BE2C (cell line): ENCODE measurements at regions not wholly inside any gene's neighbourhood (a gene's known extent, or its start where the extent isn't known, plus 50 kb on each side); places are given as distances from the start of the nearest gene placed in this dataset.
"Not testable (repeated sequence)": the region's sequence is repeated elsewhere in the genome, so short reads cannot be mapped to it uniquely, and the experiment has no call there.

Experiments
- DNase-seq: peaks from one replicate; pipeline ENCODE4 v3.0.0-alpha.2; 2020
- H3K27me3 ChIP-seq: fragments of 250-450 bp; sonication (Bioruptor Pico); 2 replicates; pipeline ENCODE4 v1.5.1; 2020; ENCODE audit warnings: mild to moderate bottlenecking
- H3K36me3 ChIP-seq: fragments of 250-450 bp; sonication (Bioruptor Pico); 2 replicates; pipeline ENCODE4 v1.5.1; 2020; ENCODE audit warnings: mild to moderate bottlenecking
- H3K4me1 ChIP-seq: fragments of 250-450 bp; sonication (Bioruptor Pico); 2 replicates; pipeline ENCODE4 v1.5.1; 2020
- H3K4me3 ChIP-seq: 2 replicates; pipeline ENCODE4 v1.5.1; 2011; ENCODE audit warnings: low read depth, low read length
- H3K9me3 ChIP-seq: fragments of 250-450 bp; sonication (Bioruptor Pico); 2 replicates; pipeline ENCODE4 v1.5.1; 2020
- TF ChIP-seq, protein P1 (sequence below): IDR thresholded peaks from 2 replicates; pipeline ENCODE4 v1.5.1; 2012; ENCODE audit warnings: mild to moderate bottlenecking, low read depth, low read length

DNA sequence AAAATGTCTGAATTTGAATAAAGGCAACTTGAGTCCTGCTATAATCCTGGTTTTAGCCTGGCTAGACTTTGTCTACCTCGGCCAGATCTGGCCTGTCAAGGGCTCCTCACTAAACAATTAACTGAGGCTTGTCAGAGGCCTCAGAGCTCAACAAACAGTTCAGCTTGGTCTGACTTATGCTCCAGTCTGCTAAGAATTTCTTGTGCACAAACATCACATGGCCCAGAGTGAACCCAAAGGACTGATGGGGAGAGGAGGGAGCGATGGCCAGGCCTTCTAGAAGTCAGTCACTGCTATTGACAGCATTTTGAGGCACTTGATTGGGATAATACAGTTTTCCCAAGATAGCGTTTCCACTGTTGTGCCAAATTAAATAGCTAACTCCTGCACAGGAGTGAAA is 555.1 kb upstream of the ID2 start:
- Histone ChIP-seq H3K4me3 (no peak overlapping the region), H3K4me1 (no peaks in the 10 kb centered on the region), H3K9me3 (no peaks in the 10 kb centered on the region), H3K36me3 (no peaks in the 10 kb centered on the region), H3K27me3 (no peaks in the 10 kb centered on the region)
- DNase-seq, result no peak
- TF ChIP-seq, protein P1, sequence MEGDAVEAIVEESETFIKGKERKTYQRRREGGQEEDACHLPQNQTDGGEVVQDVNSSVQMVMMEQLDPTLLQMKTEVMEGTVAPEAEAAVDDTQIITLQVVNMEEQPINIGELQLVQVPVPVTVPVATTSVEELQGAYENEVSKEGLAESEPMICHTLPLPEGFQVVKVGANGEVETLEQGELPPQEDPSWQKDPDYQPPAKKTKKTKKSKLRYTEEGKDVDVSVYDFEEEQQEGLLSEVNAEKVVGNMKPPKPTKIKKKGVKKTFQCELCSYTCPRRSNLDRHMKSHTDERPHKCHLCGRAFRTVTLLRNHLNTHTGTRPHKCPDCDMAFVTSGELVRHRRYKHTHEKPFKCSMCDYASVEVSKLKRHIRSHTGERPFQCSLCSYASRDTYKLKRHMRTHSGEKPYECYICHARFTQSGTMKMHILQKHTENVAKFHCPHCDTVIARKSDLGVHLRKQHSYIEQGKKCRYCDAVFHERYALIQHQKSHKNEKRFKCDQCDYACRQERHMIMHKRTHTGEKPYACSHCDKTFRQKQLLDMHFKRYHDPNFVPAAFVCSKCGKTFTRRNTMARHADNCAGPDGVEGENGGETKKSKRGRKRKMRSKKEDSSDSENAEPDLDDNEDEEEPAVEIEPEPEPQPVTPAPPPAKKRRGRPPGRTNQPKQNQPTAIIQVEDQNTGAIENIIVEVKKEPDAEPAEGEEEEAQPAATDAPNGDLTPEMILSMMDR, result no peak

DNA sequence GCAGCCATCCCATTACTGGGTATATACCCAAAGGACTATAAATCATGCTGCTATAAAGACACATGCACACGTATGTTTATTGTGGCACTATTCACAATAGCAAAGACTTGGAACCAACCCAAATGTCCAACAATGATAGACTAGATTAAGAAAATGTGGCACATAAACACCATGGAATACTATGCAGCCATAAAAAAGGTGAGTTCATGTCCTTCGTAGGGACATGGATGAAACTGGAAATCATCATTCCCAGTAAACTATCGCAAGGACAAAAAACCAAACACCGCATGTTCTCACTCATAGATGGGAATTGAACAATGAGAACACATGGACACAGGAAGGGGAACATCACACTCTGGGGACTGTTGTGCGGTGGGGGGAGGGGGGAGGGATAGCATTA is 550.4 kb upstream of the ID2 start:
- not testable (repeated sequence) for H3K27me3 ChIP-seq, H3K9me3 ChIP-seq, H3K4me1 ChIP-seq, H3K4me3 ChIP-seq, DNase-seq, H3K36me3 ChIP-seq

DNA sequence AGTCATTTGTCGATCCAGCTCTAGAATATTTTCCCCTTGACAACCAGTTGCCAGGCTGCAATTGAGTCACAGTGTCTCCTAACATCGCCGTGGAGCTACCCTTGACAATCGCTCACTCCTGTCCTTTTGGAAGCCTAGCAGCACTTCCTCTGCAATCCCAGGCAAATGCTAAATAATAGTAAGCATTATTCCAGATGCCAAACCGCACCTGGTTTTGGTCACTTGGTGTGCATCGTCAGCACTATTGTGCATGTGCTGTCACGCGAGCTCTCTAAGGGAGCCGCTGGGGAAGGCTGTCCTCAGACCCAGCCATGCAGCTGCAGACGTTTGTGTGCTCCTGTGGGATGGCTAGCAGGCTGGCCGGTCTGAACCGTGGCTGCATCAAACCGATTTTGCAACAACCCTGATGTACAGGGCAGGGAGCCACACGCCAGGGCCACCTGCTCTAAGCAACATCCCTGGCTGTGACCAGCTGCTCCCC is 549.5 kb upstream of the ID2 start:
- H3K27me3 ChIP-seq, result no peaks in the 10 kb centered on the region
- no peak for DNase-seq
- H3K4me1 ChIP-seq, result no peaks in the 10 kb centered on the region
- TF ChIP-seq, protein P1, result no peak
- no peak overlapping the region for H3K4me3 ChIP-seq
- no peaks in the 10 kb centered on the region for H3K9me3 ChIP-seq
- H3K36me3 ChIP-seq, result no peaks in the 10 kb centered on the region

DNA sequence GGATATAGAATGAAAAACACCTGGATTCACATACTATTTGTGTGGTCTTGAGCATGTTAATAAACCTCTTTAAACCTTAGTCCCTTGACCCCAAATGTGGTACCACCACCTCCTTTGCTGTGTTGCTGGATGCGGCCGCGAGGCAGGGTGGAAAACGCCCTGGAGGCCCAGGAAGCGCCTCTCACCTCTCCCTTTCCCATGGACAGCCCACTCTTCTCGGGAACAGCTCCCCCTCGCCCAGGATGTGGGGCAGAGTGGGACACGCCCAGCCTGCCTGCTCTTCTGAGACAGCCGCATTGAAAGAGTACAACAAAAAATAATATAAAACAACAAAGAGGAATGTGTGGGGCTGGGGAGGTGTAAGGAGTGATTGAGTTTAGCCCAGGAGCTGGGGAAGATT is 549.0 kb upstream of the ID2 start:
- TF ChIP-seq, protein P1, result no peak
- no peaks in the 10 kb centered on the region for H3K4me1 ChIP-seq
- DNase-seq, result no peak
- no peaks in the 10 kb centered on the region for H3K9me3 ChIP-seq
- no peaks in the 10 kb centered on the region for H3K36me3 ChIP-seq
- H3K27me3 ChIP-seq, result no peaks in the 10 kb centered on the region
- no peak overlapping the region for H3K4me3 ChIP-seq

DNA sequence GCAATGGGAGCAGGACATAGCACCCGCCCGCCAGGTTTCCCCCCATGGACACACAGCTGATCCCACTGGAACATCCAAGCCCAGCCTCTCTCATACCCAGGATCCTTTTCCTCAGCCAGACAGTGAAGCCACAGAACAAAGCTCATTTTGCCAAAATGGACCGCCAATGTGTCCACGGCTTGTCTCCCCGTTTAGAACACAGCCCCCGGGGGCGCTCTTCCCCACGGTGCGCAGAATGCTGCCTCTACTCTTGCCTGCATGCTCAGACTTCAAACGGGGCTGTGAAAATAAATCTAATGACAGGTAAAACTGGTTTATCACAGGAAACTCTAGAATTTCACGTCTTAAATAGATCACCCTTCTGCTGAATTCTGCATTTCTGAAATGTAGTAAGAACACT is 548.5 kb upstream of the ID2 start:
- Histone ChIP-seq H3K36me3 (no peaks in the 10 kb centered on the region), H3K4me3 (no peak overlapping the region), H3K9me3 (no peaks in the 10 kb centered on the region), H3K27me3 (no peaks in the 10 kb centered on the region), H3K4me1 (no peaks in the 10 kb centered on the region)
- no peak for DNase-seq
- TF ChIP-seq, protein P1, result no peak

DNA sequence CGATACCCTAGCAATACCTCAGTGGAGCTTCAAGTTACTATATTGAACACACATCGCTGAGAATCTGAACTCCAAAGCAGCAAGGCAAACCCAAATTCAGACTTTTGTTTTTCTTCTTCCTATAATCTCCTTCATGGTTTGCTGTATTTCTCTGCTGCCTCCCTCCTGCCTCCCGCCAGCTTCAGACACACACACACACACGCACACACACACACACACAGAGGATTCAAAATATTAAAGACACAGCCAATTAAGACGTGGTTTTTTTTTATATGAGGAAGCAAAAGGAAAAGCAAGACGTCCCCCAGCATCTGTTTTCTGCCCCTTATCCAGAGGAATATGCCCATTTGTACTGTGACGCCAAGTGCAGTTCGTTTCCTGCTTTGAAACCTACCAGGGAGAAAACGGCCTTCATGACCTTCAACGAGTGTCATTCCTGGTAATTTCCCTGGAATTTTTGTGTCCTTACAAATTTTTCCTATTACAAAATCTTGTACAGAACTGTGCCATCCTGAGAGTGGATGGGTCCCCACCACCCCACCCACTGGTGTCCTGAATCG is 547.9 kb upstream of the ID2 start:
- TF ChIP-seq, protein P1, result no peak
- Histone ChIP-seq H3K9me3 (no peaks in the 10 kb centered on the region), H3K27me3 (no peaks in the 10 kb centered on the region), H3K4me3 (no peak overlapping the region), H3K36me3 (no peaks in the 10 kb centered on the region), H3K4me1 (no peaks in the 10 kb centered on the region)
- DNase-seq, result no peak
